Fibroblast of skin of left quadriceps (primary cell): ENCODE measurements at regions not wholly inside any gene's neighbourhood (a gene's known extent, or its start where the extent isn't known, plus 50 kb on each side); places are given as distances from the start of the nearest gene placed in this dataset.

Source experiments
- DNase-seq, 2 experiments: peaks; one replicate each; pipeline ENCODE4 v3.0.0-alpha.2; 2013; ENCODE audit warnings: low read depth in 2 of 2

GRCh38 chr2:120953066-120953756 lies 217.5 kb downstream of the GLI2 start:
- no peak for DNase-seq

- no peak for DNase-seq
Measured at GRCh38 chr2:120953843-120954584, 218.3 kb downstream of the GLI2 start.

- no peak for DNase-seq
Measured at GRCh38 chr2:120954939-120955338, 219.3 kb downstream of the GLI2 start.

DNA sequence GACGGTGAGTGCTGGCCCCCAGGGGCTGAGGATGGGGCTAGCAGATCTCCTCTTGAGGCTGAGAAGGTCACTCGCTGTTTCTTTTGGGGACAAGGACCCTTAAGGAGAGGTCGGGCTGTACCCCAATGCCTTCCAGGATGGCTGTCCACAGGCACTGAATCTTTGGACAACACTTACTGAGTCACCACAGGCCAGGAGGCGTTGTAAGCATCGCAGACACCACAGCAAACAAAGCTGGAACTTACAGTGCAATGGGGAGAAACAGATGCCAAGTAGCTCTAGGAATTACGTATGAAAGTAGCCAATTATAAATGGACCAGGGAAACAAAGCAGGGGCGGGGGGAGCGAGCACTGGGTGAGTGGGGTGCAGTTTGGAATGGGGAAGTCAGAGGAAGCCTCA lies 219.8 kb downstream of the GLI2 start:
- DNase-seq, result no peak

DNA sequence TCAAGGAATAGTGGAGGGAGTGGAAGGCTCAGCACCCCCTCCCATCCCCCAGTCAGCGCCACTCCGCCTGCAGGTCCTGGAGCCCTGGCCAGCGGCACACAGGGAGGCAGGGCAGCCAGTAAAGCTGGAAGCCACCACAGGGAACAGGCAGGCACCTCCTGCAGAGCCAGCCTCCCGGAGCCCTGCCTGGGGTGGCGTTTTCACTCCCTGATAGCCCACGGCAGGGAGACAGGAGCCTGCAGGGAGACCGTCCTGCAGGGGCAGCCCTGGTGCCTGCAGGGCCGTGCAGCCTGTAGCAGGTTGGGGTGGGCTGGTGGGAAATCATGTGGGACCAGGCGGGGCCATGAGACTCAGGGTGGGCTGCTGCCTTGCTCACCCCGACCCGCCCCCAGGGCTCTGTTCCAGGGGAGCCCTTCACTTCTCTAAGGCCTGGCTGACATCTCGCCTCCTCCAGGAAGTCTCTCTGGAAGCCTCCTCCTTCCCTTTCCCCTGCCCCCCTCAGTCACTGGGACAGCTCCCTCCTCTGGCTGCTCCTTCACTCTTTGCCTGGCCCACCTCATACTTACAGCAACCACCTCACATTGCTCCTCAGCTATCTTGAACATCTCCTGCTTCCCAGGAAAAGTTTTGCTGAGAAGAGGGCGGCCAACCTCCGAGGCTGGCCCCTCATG lies 221.0 kb downstream of the GLI2 start:
- DNase-seq, result no peak

GRCh38 chr2:120957905-120958304 lies 222.2 kb downstream of the GLI2 start:
- no peak for DNase-seq

- DNase-seq, result no peak
Measured at GRCh38 chr2:120958623-120959366, 223.1 kb downstream of the GLI2 start.

- no peak for DNase-seq
Measured at GRCh38 chr2:120959426-120959825, 223.8 kb downstream of the GLI2 start.

GRCh38 chr2:120960770-120961366 lies 225.2 kb downstream of the GLI2 start:
- no peak for DNase-seq

GRCh38 chr2:120961396-120961795 lies 225.7 kb downstream of the GLI2 start:
- DNase-seq, result no peak

DNA sequence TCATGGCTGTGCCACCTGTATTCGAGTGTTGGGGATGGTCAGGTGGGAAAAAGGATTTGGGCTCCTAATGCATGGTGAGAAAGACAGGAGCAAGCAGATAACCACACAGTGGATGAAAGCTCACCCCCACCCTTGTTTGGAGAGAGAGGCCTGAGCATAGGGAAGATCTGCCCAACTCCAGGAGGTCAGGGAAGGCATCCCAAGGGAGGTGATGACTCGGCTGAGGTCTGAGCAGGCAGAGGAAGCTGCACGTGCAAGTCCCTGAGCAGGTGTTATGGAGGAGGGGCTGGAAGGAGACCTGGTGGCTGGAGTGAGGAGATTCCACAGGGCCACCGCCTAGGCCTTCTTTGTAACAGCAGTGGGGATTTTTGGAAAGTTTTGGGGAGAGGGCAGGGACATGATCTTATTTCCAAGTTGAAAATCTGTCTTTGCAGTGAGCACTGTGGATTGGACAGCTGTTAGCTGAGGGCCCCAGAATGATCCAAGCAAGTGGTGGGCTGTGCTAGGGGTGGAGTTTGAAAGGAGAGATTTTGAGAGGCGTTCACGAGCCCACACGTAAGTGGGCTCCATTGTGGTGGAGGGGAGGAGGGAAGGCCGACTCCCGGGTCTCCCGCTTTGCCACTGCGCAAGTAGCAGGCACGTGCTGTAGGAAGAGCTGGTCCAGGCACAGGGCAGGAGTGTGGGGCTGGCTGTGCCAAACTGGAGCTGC lies 228.5 kb downstream of the GLI2 start:
- DNase-seq, result no peak

GRCh38 chr2:120964819-120965218 lies 229.2 kb downstream of the GLI2 start:
- DNase-seq, result no peak

DNA sequence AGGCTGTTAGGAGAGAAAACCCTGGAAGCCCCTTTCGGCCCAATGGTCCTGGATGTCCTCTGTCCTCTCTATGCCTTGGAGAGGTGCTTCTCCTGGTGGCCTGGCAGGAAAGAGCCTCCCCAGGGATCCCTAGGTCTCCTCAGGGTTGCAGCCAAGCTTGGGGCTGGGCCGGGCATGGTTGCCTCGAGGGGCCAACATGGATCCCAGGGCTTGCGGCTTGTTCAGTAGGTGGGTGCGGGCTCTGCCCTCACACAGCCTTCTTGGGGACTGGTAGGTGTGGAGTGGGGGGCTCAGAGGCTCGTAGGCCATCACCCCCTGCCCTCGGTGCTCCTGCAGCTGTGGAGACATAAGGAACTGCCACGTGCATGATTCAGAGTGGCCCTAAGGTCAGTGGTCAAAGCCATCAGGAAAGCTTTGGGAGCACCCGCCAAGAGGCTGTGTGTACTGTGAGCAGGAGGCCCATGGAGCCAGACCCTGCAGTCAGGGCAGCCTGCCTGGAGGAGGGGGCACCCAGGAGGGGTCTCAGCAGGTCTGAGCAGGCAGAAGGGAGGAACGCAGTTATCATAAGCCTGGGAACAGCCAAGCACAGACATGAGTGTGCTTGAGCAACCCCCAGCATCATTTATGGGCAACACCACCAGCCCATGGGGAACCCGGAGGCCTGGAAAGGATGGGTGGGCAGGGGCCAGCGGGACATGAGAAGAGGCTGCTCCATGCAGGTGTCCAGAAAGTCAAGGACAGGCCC lies 231.0 kb downstream of the GLI2 start:
- no peak for DNase-seq

DNA sequence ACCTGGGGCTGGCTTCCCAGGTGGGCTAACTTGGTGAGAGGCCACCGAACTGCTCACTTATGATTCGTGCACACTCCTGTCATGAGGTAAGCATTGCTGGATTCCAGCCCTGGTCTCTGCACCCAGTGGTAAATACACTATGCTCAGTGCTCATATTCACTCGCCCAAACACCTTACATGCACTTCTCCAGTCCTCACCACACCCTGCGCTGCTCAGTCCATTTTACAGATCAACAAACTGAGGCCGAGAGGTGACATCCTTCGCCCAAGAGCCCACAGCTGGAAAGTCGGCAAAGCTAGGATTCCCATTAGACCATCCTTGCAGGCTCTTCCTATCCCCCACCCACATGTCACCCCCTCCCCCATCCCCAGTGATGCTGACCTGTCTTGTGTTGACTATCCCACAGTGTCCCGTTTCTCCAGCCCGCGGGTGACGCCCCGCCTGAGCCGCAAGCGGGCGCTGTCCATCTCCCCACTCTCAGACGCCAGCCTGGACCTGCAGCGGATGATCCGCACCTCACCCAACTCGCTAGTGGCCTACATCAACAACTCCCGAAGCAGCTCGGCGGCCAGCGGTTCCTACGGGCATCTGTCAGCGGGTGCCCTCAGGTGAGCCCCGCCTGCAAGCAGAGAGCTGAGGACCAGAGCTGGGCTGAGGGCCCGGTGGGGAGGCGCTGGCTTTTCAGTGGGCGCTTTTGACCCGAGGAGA lies 232.8 kb downstream of the GLI2 start:
- no peak for DNase-seq

DNA sequence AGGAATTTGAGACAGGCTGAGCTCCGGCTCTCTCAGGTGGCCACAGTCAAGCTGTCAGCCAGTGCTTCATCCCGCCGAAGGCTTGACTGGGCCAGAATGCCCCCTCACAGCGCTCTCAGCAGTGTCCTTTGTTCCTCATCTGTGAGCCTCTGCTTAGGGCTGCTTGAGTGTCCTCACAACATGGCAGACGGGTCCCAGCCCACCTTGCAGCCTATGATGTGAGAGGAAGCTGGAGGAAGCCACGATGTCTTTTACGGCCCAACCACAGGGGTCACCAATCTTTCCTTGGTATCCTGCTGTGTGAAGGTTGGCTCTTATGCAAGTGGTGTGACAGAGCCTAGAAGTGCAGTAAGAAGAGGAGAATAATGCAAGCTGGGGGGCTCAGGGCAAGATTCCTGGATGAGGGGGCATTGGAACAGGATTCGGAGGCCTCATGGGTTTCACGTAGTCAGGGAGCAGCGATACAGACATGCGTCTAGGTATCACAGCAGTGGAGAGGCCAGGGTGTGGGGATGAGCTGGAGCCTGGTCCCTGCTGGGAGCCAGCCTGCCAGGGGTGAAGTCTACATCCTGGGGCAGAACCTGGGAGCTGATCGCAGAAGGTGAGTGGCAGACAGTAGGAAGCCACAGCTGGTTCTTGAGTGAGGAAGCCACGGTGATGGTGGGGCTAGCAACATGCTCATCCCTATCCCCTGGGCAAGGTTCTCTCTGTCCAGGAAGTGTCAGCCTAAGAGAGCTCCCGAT lies 234.1 kb downstream of the GLI2 start:
- no peak for DNase-seq

GRCh38 chr2:120971866-120972265 lies 236.2 kb downstream of the GLI2 start:
- DNase-seq, result no peak

- DNase-seq, result no peak
Measured at GRCh38 chr2:120972286-120972685, 236.6 kb downstream of the GLI2 start.

DNA sequence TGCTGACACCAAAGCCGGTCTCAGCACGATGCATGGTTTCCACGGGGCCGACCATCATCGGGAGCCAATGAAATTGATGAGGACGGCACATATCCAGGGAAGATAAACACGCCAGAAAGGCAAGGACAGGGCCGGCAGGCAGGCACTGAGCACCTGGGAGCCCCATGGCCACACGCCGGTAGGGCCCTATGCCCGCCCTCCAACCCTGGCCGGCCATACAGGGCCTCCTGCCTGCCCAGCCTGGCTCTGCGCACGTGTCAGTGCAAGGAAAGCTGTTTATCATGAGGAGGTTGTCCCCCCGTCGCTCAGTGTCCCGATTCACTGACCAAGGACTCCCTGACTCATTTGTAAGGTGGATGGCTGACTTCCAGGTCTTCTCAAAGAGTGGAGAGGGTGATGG lies 237.5 kb downstream of the GLI2 start:
- no peak for DNase-seq

- no peak for DNase-seq
Measured at GRCh38 chr2:120974950-120975349, 239.3 kb downstream of the GLI2 start.
